CD4-positive, alpha-beta T cell treated with Interleukin-4 for 4 hours (primary cell): ENCODE measurements at regions not wholly inside any gene's neighbourhood (a gene's known extent, or its start where the extent isn't known, plus 50 kb on each side); places are given as distances from the start of the nearest gene placed in this dataset.

ENCODE experiments used
- DNase-seq: peaks from one replicate; pipeline ENCODE4 v3.0.0-alpha.2; 2020

DNA sequence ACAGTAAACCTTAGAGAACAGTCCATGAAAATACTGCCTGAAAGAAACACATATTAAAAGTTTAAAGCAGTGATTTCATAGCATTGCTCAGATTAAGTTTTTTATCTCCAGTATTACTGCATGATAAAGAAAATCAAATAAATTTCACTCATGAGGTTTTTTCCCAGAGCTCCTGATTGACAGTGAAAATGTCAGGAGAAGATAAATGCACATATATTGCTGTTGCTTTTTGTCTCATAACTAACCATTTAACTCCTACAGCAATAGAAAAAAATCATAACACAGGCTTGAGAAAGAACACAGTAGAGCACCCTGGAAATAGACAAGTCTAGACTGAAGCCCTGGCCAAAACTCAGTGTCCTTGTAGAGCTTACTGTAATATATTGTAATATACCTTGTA, 391.0 kb downstream of the TMX3 start:
- DNase-seq: no peak

DNA sequence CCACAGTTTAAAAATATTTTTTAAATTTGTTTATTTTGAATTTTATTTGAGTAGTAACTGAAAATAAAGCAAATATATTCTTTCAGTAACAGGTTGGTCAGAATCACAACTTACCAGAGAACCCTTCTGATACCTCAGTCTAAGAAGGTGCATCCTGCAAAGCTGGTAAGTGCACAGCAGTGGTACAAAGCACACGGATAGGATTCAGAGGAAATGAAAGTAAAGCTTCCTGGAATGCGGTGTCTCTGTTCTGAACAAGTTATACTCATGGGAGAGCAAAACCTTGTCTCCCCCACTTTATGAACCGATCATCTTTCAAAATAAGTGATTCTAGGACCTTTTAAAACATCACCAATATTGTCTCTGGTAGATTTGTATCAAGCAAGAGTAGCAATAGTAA, 398.3 kb downstream of the TMX3 start:
- no peak for DNase-seq

DNA sequence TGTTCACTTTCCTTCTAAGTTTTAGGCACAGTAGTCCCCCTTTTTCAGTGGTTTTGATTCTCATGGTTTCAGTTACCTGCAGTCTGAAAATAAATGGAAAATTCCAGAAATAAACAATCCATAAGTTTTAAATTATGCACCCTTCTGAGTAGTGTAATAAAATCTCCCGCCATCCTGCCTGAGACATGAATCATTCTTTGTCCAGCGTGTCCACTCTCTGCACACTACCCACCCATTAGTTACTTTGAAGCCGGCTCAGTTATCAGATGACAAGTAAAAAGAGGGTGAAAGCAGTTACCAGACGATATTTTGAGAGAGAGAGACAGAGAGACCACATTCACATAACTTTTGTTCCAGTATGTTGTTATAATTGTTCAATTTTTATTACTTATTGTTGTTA, 400.5 kb downstream of the TMX3 start:
- no peak for DNase-seq

DNA sequence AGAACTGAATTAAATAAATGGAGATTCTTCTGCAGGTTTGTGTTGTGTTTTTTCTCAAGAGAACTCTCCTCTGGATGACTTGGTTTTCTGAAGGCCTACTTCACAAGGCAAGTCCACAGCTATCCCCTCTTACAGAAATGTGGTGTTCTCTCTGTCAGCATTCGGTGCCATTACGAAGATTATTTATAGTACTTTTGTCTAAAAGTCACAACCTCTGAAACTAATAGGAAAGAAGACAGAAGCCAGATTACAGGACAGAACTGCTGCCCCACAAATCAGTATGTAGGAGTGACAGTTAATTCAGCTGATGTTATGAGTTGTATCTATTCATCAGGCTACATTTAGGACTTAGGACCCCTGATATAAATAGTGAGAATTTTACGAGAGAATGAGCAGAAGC, 413.5 kb downstream of the TMX3 start:
- DNase-seq: no peak

DNA sequence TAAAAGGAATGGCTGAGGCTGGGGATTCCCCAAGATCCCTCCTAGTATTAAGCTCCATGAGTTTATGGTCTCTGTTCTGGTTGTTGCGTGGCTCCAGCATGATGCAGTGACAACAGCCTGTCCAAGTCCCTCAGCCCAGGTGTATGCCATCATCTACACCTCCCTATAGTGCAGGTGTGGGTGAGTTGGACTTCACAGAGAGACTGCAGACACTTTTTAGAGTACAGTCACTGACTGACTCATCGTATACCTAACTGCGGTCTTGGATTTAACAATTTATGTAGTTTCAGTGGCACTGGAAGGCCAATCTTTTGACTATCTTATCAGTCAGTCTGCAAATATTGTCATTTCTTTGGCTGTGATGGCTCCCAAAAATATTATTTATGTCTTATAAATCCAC, 415.0 kb downstream of the TMX3 start:
- DNase-seq: no peak

GRCh38 chr18:68298330-68298729, 416.6 kb downstream of the TMX3 start:
- no peak for DNase-seq

DNA sequence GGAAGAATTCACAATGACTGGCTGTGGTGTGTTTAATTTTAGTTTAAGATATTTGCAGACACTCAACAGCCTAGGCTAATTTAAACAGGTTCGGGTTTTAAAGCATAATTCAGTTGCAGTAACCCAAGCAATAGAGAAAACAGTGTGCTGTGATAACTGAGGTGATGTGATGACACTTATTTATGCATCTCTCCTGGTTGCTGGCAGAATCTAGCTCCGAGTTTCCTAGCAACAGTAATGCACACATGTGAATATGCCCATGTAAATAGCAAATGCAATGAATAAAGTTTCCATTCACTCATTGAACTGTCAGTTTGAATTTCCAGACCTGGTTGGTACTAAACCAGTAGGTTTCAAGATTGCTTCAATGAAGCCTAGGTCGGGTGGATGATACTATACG, 426.5 kb downstream of the TMX3 start:
- DNase-seq: no peak

DNA sequence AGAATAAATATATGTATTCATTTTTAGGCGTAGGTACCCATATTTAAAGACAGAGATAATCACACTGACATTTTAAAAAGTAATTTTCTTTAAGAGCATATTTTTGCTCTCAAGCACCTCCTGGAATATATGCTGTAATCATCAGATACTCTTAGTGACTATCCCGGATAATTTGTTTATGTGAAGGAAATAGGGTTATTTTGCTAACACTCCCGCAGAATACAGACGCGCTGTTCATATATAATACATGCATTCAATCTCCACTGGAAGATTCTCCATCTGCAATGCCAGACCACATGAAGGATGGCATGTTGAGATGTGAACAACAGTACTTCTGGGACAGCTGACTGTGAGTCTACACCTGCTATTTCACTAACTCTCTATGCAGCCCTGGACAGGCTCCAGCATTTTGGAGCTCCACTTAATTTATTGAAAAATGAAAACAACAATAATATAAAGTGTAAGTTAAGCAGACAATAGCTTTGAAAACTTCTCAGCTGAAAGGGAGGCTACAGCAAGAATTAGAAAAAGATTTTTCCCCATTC, 430.6 kb downstream of the TMX3 start:
- DNase-seq: no peak

- DNase-seq: no peak
These were observed 431.1 kb downstream of the TMX3 start for GRCh38 chr18:68283834-68284233.

- DNase-seq: no peak
These were observed 432.7 kb downstream of the TMX3 start for GRCh38 chr18:68282232-68282631.

- DNase-seq: no peak
These were observed 439.3 kb downstream of the TMX3 start for GRCh38 chr18:68275616-68276015.

- no peak for DNase-seq
These were observed 444.9 kb downstream of the TMX3 start for GRCh38 chr18:68270017-68270416.

DNA sequence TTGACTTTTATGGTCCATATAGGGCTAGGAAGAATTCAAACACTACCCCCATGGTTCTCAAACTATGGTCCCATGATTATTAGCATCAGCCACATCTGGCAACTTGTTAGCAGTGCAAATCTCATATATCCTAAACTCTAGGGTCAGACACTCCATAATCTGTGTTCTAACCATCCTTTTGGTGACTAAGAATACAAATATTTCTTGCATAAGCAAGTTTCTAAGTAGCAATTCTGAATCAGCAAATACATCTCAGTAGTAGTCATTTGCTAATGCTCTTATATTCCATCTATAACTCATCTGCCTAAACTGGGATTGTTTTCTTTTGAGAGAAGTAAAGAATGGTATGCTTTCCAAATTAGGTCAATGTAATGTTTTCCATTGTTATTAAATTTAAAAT, 447.3 kb downstream of the TMX3 start:
- no peak for DNase-seq

DNA sequence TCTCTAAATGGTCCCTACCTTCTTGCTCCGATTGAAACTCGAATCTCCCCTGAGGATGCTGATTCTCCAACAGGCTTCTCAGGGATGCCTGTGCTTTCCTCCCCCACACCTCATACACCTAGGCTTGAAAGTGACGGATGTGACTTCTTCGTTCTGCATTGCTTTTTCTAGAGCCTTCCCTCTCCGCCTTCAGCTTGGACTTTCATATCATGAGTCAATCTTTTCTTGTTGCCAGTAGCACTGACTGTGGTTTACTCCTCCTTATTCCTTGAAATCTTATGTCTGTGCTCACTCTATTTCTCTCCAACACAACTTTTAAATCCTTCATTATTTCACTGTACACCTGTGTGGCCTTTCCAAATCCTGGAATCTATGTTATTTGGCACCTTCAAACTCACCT, 451.4 kb downstream of the TMX3 start:
- no peak for DNase-seq

DNA sequence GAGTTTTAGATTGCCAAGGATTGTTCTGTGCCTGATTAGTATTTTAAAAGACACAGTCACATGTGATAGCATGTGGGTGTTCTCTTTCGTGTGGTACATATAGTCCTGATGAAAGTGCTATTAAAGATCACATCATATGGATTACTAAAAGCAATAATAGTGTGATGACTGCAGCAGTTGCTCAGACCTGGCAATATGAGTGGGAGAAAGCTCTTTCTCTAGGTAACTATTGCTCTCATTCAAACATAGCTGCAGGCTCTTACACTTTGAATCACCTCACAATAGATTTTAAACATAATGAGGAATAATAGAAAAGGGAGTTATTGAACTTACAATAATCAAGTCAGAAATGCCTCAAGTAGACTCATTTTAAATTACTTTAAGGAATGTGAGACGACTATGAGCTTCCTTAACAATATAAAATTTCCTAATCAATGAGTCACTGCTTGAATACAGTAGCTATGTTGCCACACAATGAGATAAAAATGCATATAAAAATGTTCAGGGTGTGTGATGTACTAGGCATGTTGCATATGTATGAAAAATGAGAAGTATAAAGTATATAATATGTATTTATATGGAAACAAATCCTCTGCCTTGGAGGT, 452.1 kb downstream of the TMX3 start:
- DNase-seq: no peak

GRCh38 chr18:68256418-68257067, 458.4 kb downstream of the TMX3 start:
- DNase-seq: no peak

GRCh38 chr18:68244786-68245185, 470.1 kb downstream of the TMX3 start:
- DNase-seq: no peak

DNA sequence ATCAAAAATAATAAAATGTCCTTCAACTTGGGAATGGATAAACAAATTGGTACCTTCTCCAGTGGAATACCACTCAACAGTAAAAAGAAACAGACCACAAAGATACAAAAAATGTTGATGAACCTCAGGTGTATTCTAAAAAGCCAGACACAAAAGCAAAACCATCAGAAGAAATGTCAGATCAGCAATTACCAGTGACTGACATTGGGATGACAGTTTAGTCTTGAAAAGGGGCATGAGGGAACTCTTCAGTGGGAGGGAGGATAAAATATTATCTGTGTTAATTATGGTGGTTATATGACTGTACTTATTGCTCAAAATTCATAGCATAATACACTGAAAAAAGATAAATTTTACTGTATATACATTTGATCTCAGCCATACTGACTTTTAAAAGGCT, 473.0 kb downstream of the TMX3 start:
- DNase-seq: no peak

GRCh38 chr18:68234676-68235075, 480.2 kb downstream of the TMX3 start:
- no peak for DNase-seq

GRCh38 chr18:68234131-68234530, 480.8 kb downstream of the TMX3 start:
- no peak for DNase-seq

- no peak for DNase-seq
These were observed 481.9 kb downstream of the TMX3 start for GRCh38 chr18:68233018-68233417.

- DNase-seq: no peak
These were observed 485.6 kb downstream of the TMX3 start for GRCh38 chr18:68229351-68229750.

DNA sequence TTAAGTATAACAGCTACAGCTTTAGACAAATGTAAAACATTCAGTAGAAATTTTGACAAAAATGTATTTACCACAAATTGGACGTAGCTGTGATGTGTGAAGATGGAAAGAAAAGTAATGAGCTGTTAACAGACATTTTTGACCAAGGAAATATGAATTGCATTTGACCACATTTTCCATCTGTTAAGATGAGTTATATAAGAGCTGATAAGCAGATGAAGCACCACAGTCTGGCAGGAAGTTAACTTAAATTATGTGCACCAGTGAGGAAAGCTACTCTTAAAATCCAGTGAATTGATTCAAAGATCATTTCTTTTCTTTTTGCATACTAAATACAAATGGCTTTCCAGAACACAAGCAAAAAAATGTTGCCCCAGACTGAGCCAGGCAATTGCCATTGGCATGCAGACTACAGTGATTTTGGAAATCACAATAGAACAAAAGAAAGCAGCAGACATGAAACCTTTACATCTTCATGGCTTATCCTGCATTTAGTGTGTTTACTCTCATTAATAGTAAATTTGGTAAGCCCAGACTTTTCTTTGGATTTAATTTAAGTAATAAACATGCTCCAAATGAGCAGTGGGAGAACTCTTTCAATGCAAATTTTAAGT, 493.7 kb downstream of the TMX3 start:
- no peak for DNase-seq

GRCh38 chr18:68220458-68220857, 494.4 kb downstream of the TMX3 start:
- no peak for DNase-seq

GRCh38 chr18:68219872-68220271, 495.0 kb downstream of the TMX3 start:
- no peak for DNase-seq
